H1 (cell line): ENCODE measurements at regions not wholly inside any gene's neighbourhood (a gene's known extent, or its start where the extent isn't known, plus 50 kb on each side); places are given as distances from the start of the nearest gene placed in this dataset.

Source experiments
- CTCF ChIA-PET: fragments of 300-600 bp; sonication (Branson Sonifier 250); formaldehyde crosslinking; loops from one replicate; lab custom pipeline; 2021; ENCODE audit not compliant: partially characterized antibody; lab: Charles Lee
- POLR2A ChIA-PET: fragments of 300-600 bp; sonication (Branson Sonifier 250); formaldehyde crosslinking; loops from one replicate; lab custom pipeline; 2021; ENCODE audit warnings: inconsistent platforms; ENCODE audit not compliant: partially characterized antibody; lab: Charles Lee
- DNase-seq, 2 experiments: peaks; one replicate each; pipeline versions ENCODE4 v3.0.0 to v3.0.0-alpha.2; 2010 to 2022; ENCODE audit warnings: low spot score in 2 of 2, low read depth in 1 of 2, mixed read lengths in 1 of 2
- FAIRE-seq: peaks from 2 replicates; lab custom pipeline; 2011; peaks lifted over from hg19 to GRCh38; lab: Jason Lieb, UNC
- H2AFZ ChIP-seq: 2 replicates; pipeline ENCODE4 v1.8.1; 2012; ENCODE audit warnings: low read length, inconsistent platforms
- H2AK5ac ChIP-seq: 2 replicates; pipeline ENCODE4 v1.6.1; 2013; ENCODE audit warnings: low read depth, low read length
- H2BK120ac ChIP-seq: replicated peaks from 2 replicates; pipeline ENCODE3; 2013; ENCODE audit warnings: low read depth, low read length, inconsistent platforms
- H2BK12ac ChIP-seq: 2 replicates; pipeline ENCODE4 v1.6.1; 2013; ENCODE audit warnings: low read depth, low read length
- H2BK15ac ChIP-seq: 2 replicates; pipeline ENCODE4 v1.6.1; 2013; ENCODE audit warnings: low read length
- H2BK20ac ChIP-seq: 2 replicates; pipeline ENCODE4 v1.6.1; 2013; ENCODE audit warnings: low read length
- H2BK5ac ChIP-seq: 2 replicates; pipeline ENCODE4 v1.6.1; 2013; ENCODE audit warnings: low read depth, low read length
- H3K14ac ChIP-seq: 2 replicates; pipeline ENCODE4 v1.6.1; 2013; ENCODE audit warnings: inconsistent platforms; ENCODE audit not compliant: insufficient read length
- H3K18ac ChIP-seq: 2 replicates; pipeline ENCODE4 v1.6.1; 2013; ENCODE audit warnings: low read length; ENCODE audit errors: extremely low read depth
- H3K23ac ChIP-seq: 2 replicates; pipeline ENCODE4 v1.6.1; 2013; ENCODE audit warnings: inconsistent platforms; ENCODE audit not compliant: insufficient read length
- H3K23me2 ChIP-seq: 2 replicates; pipeline ENCODE4 v1.6.1; 2013; ENCODE audit warnings: low read depth, low read length
- H3K27ac ChIP-seq: 2 replicates; pipeline ENCODE4 v1.6.1; 2011; ENCODE audit warnings: low read depth, low read length, inconsistent platforms
- H3K27me3 ChIP-seq, 4 experiments: replicated peaks in 1 of 4; 1 replicate in 1 of 4; 2 replicates in 3 of 4; pipeline versions ENCODE4 v1.6.1 to v1.8.1; 2011 to 2013; ENCODE audit warnings: low read length in 3 of 4, mild to moderate bottlenecking in 3 of 4, inconsistent platforms in 2 of 4, mixed read lengths in 2 of 4, moderate library complexity in 1 of 4; ENCODE audit not compliant: control insufficient read depth in 3 of 4, insufficient read depth in 3 of 4; ENCODE audit errors: extremely low read depth in 1 of 4
- H3K36me3 ChIP-seq, 4 experiments: 2 replicates each; pipeline versions ENCODE4 v1.6.1 to v1.8.1; 2011 to 2013; ENCODE audit warnings: mild to moderate bottlenecking in 4 of 4, low read length in 3 of 4, moderate library complexity in 2 of 4, control low read depth in 1 of 4, inconsistent platforms in 1 of 4; ENCODE audit not compliant: insufficient read depth in 4 of 4, control insufficient read depth in 2 of 4
- H3K4ac ChIP-seq: replicated peaks from 2 replicates; pipeline ENCODE3; 2013; ENCODE audit warnings: low read length, low read depth, mixed read lengths, inconsistent platforms; ENCODE audit not compliant: insufficient read length
- H3K4me1 ChIP-seq, 4 experiments: replicated peaks in 1 of 4; 1 replicate in 1 of 4; 2 replicates in 3 of 4; pipeline versions ENCODE4 v1.6.1 to v1.8.1; 2011 to 2013; ENCODE audit warnings: low read length in 3 of 4, inconsistent platforms in 2 of 4, mixed read lengths in 1 of 4; ENCODE audit not compliant: insufficient read depth in 4 of 4, control insufficient read depth in 3 of 4
- H3K4me2 ChIP-seq, 2 experiments: 2 replicates each; pipeline versions ENCODE4 v1.6.1 to v1.8.1; 2011 to 2013; ENCODE audit warnings: low read depth in 2 of 2, low read length in 2 of 2, control low read depth in 1 of 2, inconsistent platforms in 1 of 2, mild to moderate bottlenecking in 1 of 2; ENCODE audit not compliant: insufficient read depth in 1 of 2
- H3K4me3 ChIP-seq, 4 experiments: fragments of 200-600, 300-600 bp in 1 of 4; sonication (generic), shearing (Covaris generic), sonication (Bioruptor Twin) in 1 of 4; 2 replicates each; pipeline versions ENCODE4 v1.5.1 to v1.8.1; 2011 to 2016; ENCODE audit warnings: low read length in 4 of 4, low read depth in 3 of 4, control low read depth in 2 of 4, inconsistent platforms in 2 of 4, mild to moderate bottlenecking in 2 of 4, mixed read lengths in 1 of 4, moderate library complexity in 1 of 4; ENCODE audit not compliant: insufficient read depth in 2 of 4; ENCODE audit errors: extremely low read depth in 1 of 4
- H3K56ac ChIP-seq: replicated peaks from 2 replicates; pipeline ENCODE3; 2013; ENCODE audit warnings: low read depth, mild to moderate bottlenecking, mixed read lengths, low read length, inconsistent platforms; ENCODE audit not compliant: insufficient read length
- H3K79me1 ChIP-seq: 2 replicates; pipeline ENCODE4 v1.6.1; 2013; ENCODE audit warnings: low read depth, low read length, control low read depth
- H3K79me2 ChIP-seq, 2 experiments: 2 replicates each; pipeline versions ENCODE4 v1.6.1 to v1.8.1; 2012 to 2013; ENCODE audit warnings: low read length in 2 of 2, mild to moderate bottlenecking in 2 of 2, inconsistent platforms in 1 of 2; ENCODE audit not compliant: insufficient read depth in 2 of 2, control insufficient read depth in 1 of 2
- H3K9ac ChIP-seq, 4 experiments: replicated peaks in 1 of 4; 1 replicate in 1 of 4; 2 replicates in 3 of 4; pipeline versions ENCODE4 v1.6.1 to v1.8.1; 2011 to 2013; ENCODE audit warnings: low read depth in 3 of 4, low read length in 3 of 4, control low read depth in 2 of 4, mild to moderate bottlenecking in 2 of 4, moderate library complexity in 2 of 4, inconsistent platforms in 1 of 4; ENCODE audit errors: extremely low read depth in 1 of 4
- H3K9me3 ChIP-seq, 2 experiments: 2 replicates each; pipeline versions ENCODE4 v1.6.1 to v1.8.1; 2012 to 2013; ENCODE audit warnings: mild to moderate bottlenecking in 2 of 2, moderate library complexity in 2 of 2, control low read depth in 1 of 2, inconsistent platforms in 1 of 2, low read depth in 1 of 2, low read length in 1 of 2, mixed read lengths in 1 of 2; ENCODE audit not compliant: insufficient read depth in 2 of 2
- H4K20me1 ChIP-seq, 2 experiments: replicated peaks in 1 of 2; 2 replicates each; pipeline versions ENCODE3 to v1.8.1; 2011 to 2013; ENCODE audit warnings: inconsistent platforms in 2 of 2, low read length in 2 of 2, mild to moderate bottlenecking in 1 of 2; ENCODE audit not compliant: insufficient read depth in 2 of 2, control insufficient read depth in 1 of 2
- H4K5ac ChIP-seq: 2 replicates; pipeline ENCODE4 v1.6.1; 2013; ENCODE audit warnings: low read length, low read depth, mixed read lengths, inconsistent platforms; ENCODE audit not compliant: insufficient read length
- H4K8ac ChIP-seq: 2 replicates; pipeline ENCODE4 v1.8.0; 2013; ENCODE audit warnings: mild to moderate bottlenecking, moderate library complexity, low read length, inconsistent platforms; ENCODE audit not compliant: insufficient read depth; ENCODE audit errors: extremely low read depth
- H4K91ac ChIP-seq: replicated peaks from 2 replicates; pipeline ENCODE3; 2013; ENCODE audit warnings: low read length, mixed read lengths, inconsistent platforms; ENCODE audit not compliant: insufficient read length
- ASH2L ChIP-seq: fragments of 200-600, 300-600 bp; sonication (generic); IDR thresholded peaks from one replicate; pipeline ENCODE4 v1.7.1; 2017; ENCODE audit warnings: low read length
- BCL11A ChIP-seq, 2 experiments: IDR thresholded peaks; one replicate each; pipeline ENCODE4 v1.6.1; 2011; ENCODE audit warnings: low read depth in 2 of 2, low read length in 2 of 2, mild to moderate bottlenecking in 2 of 2
- CEBPB ChIP-seq: IDR thresholded peaks from 2 replicates; pipeline ENCODE4 v1.6.1; 2012; ENCODE audit warnings: low read depth, low read length
- CHD1 ChIP-seq: IDR thresholded peaks from 2 replicates; pipeline ENCODE4 v1.6.1; 2012; ENCODE audit warnings: low read depth, low read length, improper control_type of control experiment
- CTBP2 ChIP-seq: IDR thresholded peaks from 2 replicates; pipeline ENCODE4 v1.7.0; 2011; ENCODE audit warnings: borderline replicate concordance, mild to moderate bottlenecking, moderate library complexity, mixed read lengths, low read length; ENCODE audit not compliant: insufficient read depth, insufficient read length
- CTCF ChIP-seq, 3 experiments: IDR thresholded peaks; 1 replicate in 2 of 3; 2 replicates in 1 of 3; pipeline versions ENCODE4 v1.5.1 to v1.6.1; 2011; ENCODE audit warnings: low read length in 3 of 3, mild to moderate bottlenecking in 3 of 3, inconsistent platforms in 2 of 3, low read depth in 1 of 3, moderate library complexity in 1 of 3; ENCODE audit not compliant: insufficient read depth in 1 of 3; ENCODE audit errors: control extremely low read depth in 1 of 3
- GTF2F1 ChIP-seq: IDR thresholded peaks from 2 replicates; pipeline ENCODE4 v1.6.1; 2012; ENCODE audit warnings: low read depth, low read length, improper control_type of control experiment, borderline replicate concordance
- JUND ChIP-seq: IDR thresholded peaks from 2 replicates; pipeline ENCODE4 v1.6.1; 2011; ENCODE audit warnings: mild to moderate bottlenecking, improper control_type of control experiment, low read length
- KDM1A ChIP-seq: fragments of 200-600, 300-600 bp; sonication (generic); IDR thresholded peaks from 2 replicates; pipeline ENCODE4 v1.7.1; 2016; ENCODE audit warnings: mild to moderate bottlenecking, low read length, borderline replicate concordance
- KDM4A ChIP-seq: IDR thresholded peaks from one replicate; pipeline ENCODE4 v1.7.1; 2012; ENCODE audit warnings: low read depth, mild to moderate bottlenecking, moderate library complexity, low read length, inconsistent platforms; ENCODE audit not compliant: severe bottlenecking
- MAFK ChIP-seq: IDR thresholded peaks from 2 replicates; pipeline ENCODE4 v1.6.1; 2012; ENCODE audit warnings: low read depth, mild to moderate bottlenecking, improper control_type of control experiment, low read length
- SUZ12 ChIP-seq: fragments of 200-600 bp; sonication (generic); IDR thresholded peaks from 2 replicates; pipeline ENCODE4 v1.6.1; 2012; ENCODE audit warnings: mild to moderate bottlenecking, inconsistent platforms, low read length, moderate library complexity, mixed read lengths
- ZNF274 ChIP-seq: IDR thresholded peaks from 2 replicates; pipeline ENCODE4 v1.7.0; 2012; ENCODE audit warnings: low read length, borderline replicate concordance; ENCODE audit errors: extremely low read depth
- WGBS, 2 experiments: shearing (Covaris generic) in 1 of 2; methylation state at CpG; one replicate each; pipeline versions ENCODE4 v1.1.6 to v1.1.7; 2013 to 2015; ENCODE audit warnings: low lambda C conversion rate in 2 of 2, mixed read lengths in 2 of 2, inconsistent platforms in 1 of 2, low coverage in 1 of 2, missing lambda C conversion rate in 1 of 2; ENCODE audit not compliant: insufficient replicate concordance in 2 of 2, insufficient coverage in 1 of 2, insufficient read length in 1 of 2; ENCODE audit errors: extremely low coverage in 1 of 2, missing lambda C conversion rate in 1 of 2; 5-methylcytosine and 5-hydroxymethylcytosine counted together

GRCh38 chr5:4050203-4050602, 454.6 kb downstream of the IRX1 start:
- DNase-seq: no peak
- Histone ChIP-seq H4K91ac (no peak overlapping the region), H4K5ac (no peak overlapping the region), H3K56ac (no peak overlapping the region), H3K4ac (no peak overlapping the region), H2BK15ac (no peak overlapping the region), H2BK120ac (no peak overlapping the region), H2BK12ac (no peak overlapping the region), H3K9me3 (no peaks in the 10 kb centered on the region), H3K4me3 (no peak overlapping the region), H3K79me1 (no peaks in the 10 kb centered on the region), H2AK5ac (no peak overlapping the region), H3K27ac (no peak overlapping the region), H3K23me2 (no peaks in the 10 kb centered on the region), H3K27me3 (no peaks in the 10 kb centered on the region), H2BK20ac (no peak overlapping the region), H3K9ac (no peak overlapping the region), H2AFZ (no peak overlapping the region), H3K23ac (no peak overlapping the region), H3K36me3 (no peaks in the 10 kb centered on the region), H3K4me2 (no peak overlapping the region), H3K79me2 (no peaks in the 10 kb centered on the region), H3K14ac (no peak overlapping the region), H3K18ac (no peak overlapping the region), H2BK5ac (no peak overlapping the region), H3K4me1 (no peaks in the 10 kb centered on the region), H4K20me1 (no peaks in the 10 kb centered on the region), H4K8ac (no peak overlapping the region)
- 89% methylated on average over 6 of the region's 6 CpGs; no CpG with 5 or more reads in 1 of the 2 experiments for WGBS, 2 experiments
- ChIA-PET CTCF (interaction anchor here (1.2 kb wide), 1 partner anchor 212 kb away, joined by 3 read pairs; no protein-coding TSS in a partner anchor), POLR2A (no interaction called here)
- FAIRE-seq: no peak
- TF ChIP-seq SUZ12 (no peak), BCL11A (IDR thresholded peaks at IDR 0.05; ENCODE audit: low read depth in 2 of 2, low read length in 2 of 2) (no peak), ZNF274 (no peak), JUND (no peak), GTF2F1 (no peak), KDM1A (no peak), CTCF (IDR thresholded peaks at IDR 0.05; ENCODE audit: control extremely low read depth in 1 of 3, insufficient read depth in 1 of 3, low read depth in 1 of 3, low read length in 3 of 3) (no peak), CEBPB (no peak), ASH2L (no peak), CHD1 (no peak), KDM4A (no peak), CTBP2 (no peak), MAFK (no peak)
